Naive B cell (primary cell): ENCODE measurements at regions not wholly inside any gene's neighbourhood (a gene's known extent, or its start where the extent isn't known, plus 50 kb on each side); places are given as distances from the start of the nearest gene placed in this dataset.

Experiments used
- ATAC-seq, 2 donors: fragments of 150-1000 bp; cut with Tn5 transposase; 2 replicates each; pipeline ENCODE4 v1.10.0; 2021; ENCODE audit warnings: low read depth in 2 of 2, mild to moderate bottlenecking in 2 of 2, moderate library complexity in 2 of 2
- DNase-seq: peaks from one replicate; pipeline ENCODE4 v3.0.0; 2022
- H3K27ac Mint-ChIP-seq, 6 donors: one replicate each; pipeline ENCODE4 v1.8.0; 2020 to 2022; ENCODE audit warnings: mild to moderate bottlenecking in 6 of 6, mixed read lengths in 6 of 6, moderate library complexity in 5 of 6, inconsistent platforms in 2 of 6
- H3K27me3 Mint-ChIP-seq, 3 donors: one replicate each; pipeline ENCODE4 v1.8.0; 2021 to 2022; ENCODE audit warnings: mixed read lengths in 3 of 3, mild to moderate bottlenecking in 1 of 3
- H3K36me3 Mint-ChIP-seq, 2 donors: one replicate each; pipeline ENCODE4 v1.8.0; 2020 to 2022; ENCODE audit warnings: mixed read lengths in 2 of 2, inconsistent platforms in 1 of 2, mild to moderate bottlenecking in 1 of 2
- H3K4me1 Mint-ChIP-seq, 3 donors: one replicate each; pipeline ENCODE4 v1.8.0; 2020 to 2022; ENCODE audit warnings: mixed read lengths in 3 of 3, inconsistent platforms in 1 of 3, mild to moderate bottlenecking in 1 of 3, moderate library complexity in 1 of 3
- H3K4me3 Mint-ChIP-seq, 8 donors: one replicate each; pipeline ENCODE4 v1.8.0; 2020 to 2022; ENCODE audit warnings: mild to moderate bottlenecking in 8 of 8, mixed read lengths in 8 of 8, moderate library complexity in 8 of 8, inconsistent platforms in 2 of 8
- H3K9me3 Mint-ChIP-seq, 7 donors: one replicate each; pipeline ENCODE4 v1.8.0; 2020 to 2022; ENCODE audit warnings: mixed read lengths in 7 of 7, mild to moderate bottlenecking in 5 of 7, inconsistent platforms in 2 of 7, moderate library complexity in 1 of 7

GRCh38 chr12:112738531-112738930 is 53.0 kb upstream of the RPH3A start:
- H3K4me1 Mint-ChIP-seq = no peaks in the 10 kb centered on the region
- no peak overlapping the region for H3K27ac Mint-ChIP-seq
- H3K36me3 Mint-ChIP-seq = no peaks in the 10 kb centered on the region
- no peak overlapping the region for H3K4me3 Mint-ChIP-seq
- DNase-seq (no peak), ATAC-seq (no peak)
- peaks cover 30 to 61% (median 35%) of the 10 kb centered on the region in 3 donors for H3K27me3 Mint-ChIP-seq
- peaks cover 0 to 1% (median 0%) of the 10 kb centered on the region in 7 donors for H3K9me3 Mint-ChIP-seq

GRCh38 chr12:112740387-112740934 is 51.1 kb upstream of the RPH3A start:
- H3K36me3 Mint-ChIP-seq = no peaks in the 10 kb centered on the region
- H3K4me1 Mint-ChIP-seq = no peaks in the 10 kb centered on the region
- H3K4me3 Mint-ChIP-seq = no peak overlapping the region
- DNase-seq = no peak
- H3K27ac Mint-ChIP-seq = no peak overlapping the region
- peaks cover 30 to 60% (median 41%) of the 10 kb centered on the region in 3 donors for H3K27me3 Mint-ChIP-seq
- peaks cover 0 to 1% (median 0%) of the 10 kb centered on the region in 7 donors for H3K9me3 Mint-ChIP-seq
- ATAC-seq = no peak

GRCh38 chr12:112741106-112741505 is 50.4 kb upstream of the RPH3A start:
- ATAC-seq = no peak
- no peak overlapping the region for H3K4me3 Mint-ChIP-seq
- no peaks in the 10 kb centered on the region for H3K4me1 Mint-ChIP-seq
- no peaks in the 10 kb centered on the region for H3K36me3 Mint-ChIP-seq
- no peak for DNase-seq
- peak overlapping the region in 1 of 6 donors; percentile 40 for H3K27ac Mint-ChIP-seq
- H3K9me3 Mint-ChIP-seq = peaks cover 0 to 1% (median 0%) of the 10 kb centered on the region in 7 donors
- H3K27me3 Mint-ChIP-seq = peaks cover 31 to 59% (median 40%) of the 10 kb centered on the region in 3 donors
